Kidney (tissue), 13 donors: ENCODE measurements at regions not wholly inside any gene's neighbourhood (a gene's known extent, or its start where the extent isn't known, plus 50 kb on each side); places are given as distances from the start of the nearest gene placed in this dataset.

ENCODE experiments used
- DNase-seq, 5 donors: peaks; one replicate each; pipeline ENCODE4 v3.0.0-alpha.2; 2013 to 2020
- FAIRE-seq: peaks from 2 replicates; lab custom pipeline; 2012; peaks lifted over from hg19 to GRCh38; lab: Jason Lieb, UNC
- H3K27ac ChIP-seq, 2 donors: one replicate each; pipeline ENCODE4 v1.7.0; 2013; ENCODE audit warnings: low read depth in 2 of 2, low read length in 2 of 2, inconsistent platforms in 1 of 2
- H3K27me3 ChIP-seq: one replicate; pipeline ENCODE4 v1.7.1; 2013; ENCODE audit warnings: low read length, inconsistent platforms; ENCODE audit not compliant: control insufficient read depth, insufficient read depth
- H3K36me3 ChIP-seq, 3 donors: one replicate each; pipeline versions ENCODE4 v1.7.0 to v1.7.1; 2013; ENCODE audit warnings: low read length in 3 of 3, control low read depth in 1 of 3, inconsistent platforms in 1 of 3; ENCODE audit not compliant: insufficient read depth in 3 of 3, control insufficient read depth in 2 of 3
- H3K4me1 ChIP-seq, 3 donors: one replicate each; pipeline versions ENCODE4 v1.7.0 to v1.7.1; 2013; ENCODE audit warnings: low read length in 3 of 3, inconsistent platforms in 1 of 3, low read depth in 1 of 3; ENCODE audit not compliant: control insufficient read depth in 2 of 3, insufficient read depth in 2 of 3
- H3K4me3 ChIP-seq, 3 donors: one replicate each; pipeline versions ENCODE4 v1.7.0 to v1.8.1; 2013; ENCODE audit warnings: low read length in 3 of 3, control low read depth in 1 of 3, inconsistent platforms in 1 of 3
- H3K9ac ChIP-seq, 3 donors: one replicate each; pipeline versions ENCODE4 v1.7.0 to v1.7.1; 2013; ENCODE audit warnings: low read length in 3 of 3, control low read depth in 1 of 3, inconsistent platforms in 1 of 3
- H3K9me3 ChIP-seq, 3 donors: one replicate each; pipeline versions ENCODE4 v1.7.0 to v1.7.1; 2013; ENCODE audit warnings: low read length in 3 of 3, control low read depth in 1 of 3, inconsistent platforms in 1 of 3; ENCODE audit not compliant: control insufficient read depth in 2 of 3, insufficient read depth in 1 of 3
- intact Hi-C: fragments of 100-400 bp; cut with DNase I; formaldehyde crosslinking; loops from one replicate; pipeline ENCODE4 v1.11.1; 2022
- TF ChIP-seq, protein P1 (sequence below): IDR thresholded peaks from 3 replicates; pipeline ENCODE4 v1.5.1; 2012; ENCODE audit warnings: mild to moderate bottlenecking, moderate library complexity, borderline replicate concordance; ENCODE audit not compliant: insufficient read depth; ENCODE audit errors: extremely low read depth
- donor health status: control.
- donor health status: control.
- donor health status: control.
- donor health status: control.
- donor health status: control.
- donor health status: DM: yes; HTN: yes; CAD: no.
- donor health status: Normal renal cell carcinoma (clear cell type).

DNA sequence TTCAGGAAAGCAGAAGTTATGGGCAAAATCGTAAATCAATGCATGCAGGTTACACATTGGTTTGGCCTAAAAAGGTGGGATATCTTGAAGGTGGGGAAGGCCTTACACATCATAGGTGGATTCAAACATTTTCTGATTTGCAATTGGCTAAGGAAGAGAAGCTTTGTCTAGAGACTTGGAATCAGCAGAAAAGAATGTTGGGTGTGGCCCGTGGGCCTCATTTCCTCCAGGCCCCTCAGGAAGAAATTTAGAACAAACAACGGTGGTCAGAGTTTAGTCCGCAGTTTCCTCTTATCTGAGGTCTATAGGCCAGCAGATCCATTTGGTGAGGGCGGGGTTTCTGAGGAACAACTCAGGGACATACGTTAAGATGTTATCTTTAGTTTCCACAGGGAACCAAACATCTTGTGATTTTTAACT is 50.9 kb upstream of the AFF3 start:
- DNase-seq, result no peak
- no peak overlapping the region for H3K27ac ChIP-seq
- H3K9me3 ChIP-seq, result no peaks in the 10 kb centered on the region
- TF ChIP-seq, protein P1, sequence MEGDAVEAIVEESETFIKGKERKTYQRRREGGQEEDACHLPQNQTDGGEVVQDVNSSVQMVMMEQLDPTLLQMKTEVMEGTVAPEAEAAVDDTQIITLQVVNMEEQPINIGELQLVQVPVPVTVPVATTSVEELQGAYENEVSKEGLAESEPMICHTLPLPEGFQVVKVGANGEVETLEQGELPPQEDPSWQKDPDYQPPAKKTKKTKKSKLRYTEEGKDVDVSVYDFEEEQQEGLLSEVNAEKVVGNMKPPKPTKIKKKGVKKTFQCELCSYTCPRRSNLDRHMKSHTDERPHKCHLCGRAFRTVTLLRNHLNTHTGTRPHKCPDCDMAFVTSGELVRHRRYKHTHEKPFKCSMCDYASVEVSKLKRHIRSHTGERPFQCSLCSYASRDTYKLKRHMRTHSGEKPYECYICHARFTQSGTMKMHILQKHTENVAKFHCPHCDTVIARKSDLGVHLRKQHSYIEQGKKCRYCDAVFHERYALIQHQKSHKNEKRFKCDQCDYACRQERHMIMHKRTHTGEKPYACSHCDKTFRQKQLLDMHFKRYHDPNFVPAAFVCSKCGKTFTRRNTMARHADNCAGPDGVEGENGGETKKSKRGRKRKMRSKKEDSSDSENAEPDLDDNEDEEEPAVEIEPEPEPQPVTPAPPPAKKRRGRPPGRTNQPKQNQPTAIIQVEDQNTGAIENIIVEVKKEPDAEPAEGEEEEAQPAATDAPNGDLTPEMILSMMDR, result no peak
- H3K4me1 ChIP-seq, result peaks cover 4 to 9% (median 6%) of the 10 kb centered on the region in 3 donors
- no peak overlapping the region for H3K9ac ChIP-seq
- no peak for FAIRE-seq
- H3K27me3 ChIP-seq, result no peaks in the 10 kb centered on the region
- no peaks in the 10 kb centered on the region for H3K36me3 ChIP-seq
- H3K4me3 ChIP-seq, result no peak overlapping the region
- intact Hi-C loops, result no loop called here

DNA sequence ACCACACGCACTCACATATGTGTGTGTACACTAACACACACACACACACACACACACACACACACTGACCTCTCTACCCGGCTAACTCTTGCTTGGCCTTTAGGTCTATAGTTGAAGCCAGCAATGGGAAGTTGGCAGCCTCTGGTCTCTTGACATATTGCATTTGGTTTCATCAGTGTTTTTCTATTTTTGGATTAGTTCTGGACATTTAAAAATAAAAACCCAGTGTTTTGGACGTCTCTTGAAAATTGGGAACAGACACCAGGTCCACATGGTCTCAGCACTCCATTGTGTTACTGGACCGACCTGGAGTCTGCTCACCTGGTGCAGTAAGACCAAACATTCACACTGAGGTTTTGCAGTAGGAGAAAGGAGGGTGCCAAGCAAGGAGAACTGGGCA is 50.4 kb upstream of the AFF3 start:
- no peak overlapping the region for H3K27ac ChIP-seq
- no peaks in the 10 kb centered on the region for H3K9me3 ChIP-seq
- H3K27me3 ChIP-seq, result no peaks in the 10 kb centered on the region
- H3K36me3 ChIP-seq, result no peaks in the 10 kb centered on the region
- H3K4me1 ChIP-seq, result peaks cover 2 to 4% (median 3%) of the 10 kb centered on the region in 3 donors
- intact Hi-C loops, result no loop called here
- TF ChIP-seq, protein P1, result no peak
- H3K9ac ChIP-seq, result no peak overlapping the region
- FAIRE-seq (no peak), DNase-seq (no peak)
- H3K4me3 ChIP-seq, result no peak overlapping the region

DNA sequence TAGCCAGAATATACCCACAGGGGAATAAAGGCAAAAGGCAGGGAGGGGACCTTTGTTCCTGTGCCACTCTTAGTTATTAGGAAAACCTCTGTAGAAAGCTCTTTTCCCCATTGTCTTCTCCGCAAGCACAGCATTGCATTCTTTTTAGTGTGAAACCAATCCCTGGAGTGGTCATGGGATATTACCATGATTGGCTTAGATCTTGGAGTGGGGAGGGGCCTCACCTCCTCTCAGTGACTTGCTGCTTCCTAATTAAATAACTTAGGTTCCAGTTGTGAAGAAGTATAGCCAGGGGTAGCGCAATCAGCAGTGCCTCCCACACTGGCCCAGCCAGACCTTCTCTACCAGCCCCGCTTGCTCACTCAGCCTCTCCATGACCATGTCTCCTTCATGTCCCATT is 49.9 kb upstream of the AFF3 start:
- Histone ChIP-seq H3K9me3 (no peaks in the 10 kb centered on the region), H3K4me1 (peaks cover 0 to 3% (median 0%) of the 10 kb centered on the region in 3 donors), H3K36me3 (no peaks in the 10 kb centered on the region), H3K9ac (no peak overlapping the region), H3K27ac (no peak overlapping the region), H3K4me3 (no peak overlapping the region), H3K27me3 (no peaks in the 10 kb centered on the region)
- intact Hi-C loops, result no loop called here
- TF ChIP-seq, protein P1, result no peak
- no peak for DNase-seq
- no peak for FAIRE-seq
